CD4-positive, alpha-beta T cell treated with Interleukin-15 for 4 hours (primary cell): ENCODE measurements at regions not wholly inside any gene's neighbourhood (a gene's known extent, or its start where the extent isn't known, plus 50 kb on each side); places are given as distances from the start of the nearest gene placed in this dataset.

Source experiments
- DNase-seq: peaks from one replicate; pipeline ENCODE4 v3.0.0-alpha.2; 2020; ENCODE audit warnings: low spot score

- DNase-seq = no peak
Observed at GRCh38 chr14:87233806-87234384, 759.1 kb downstream of the GALC start.

GRCh38 chr14:87233266-87233665 is 759.7 kb downstream of the GALC start:
- no peak for DNase-seq

GRCh38 chr14:87231336-87232026 is 761.5 kb downstream of the GALC start:
- no peak for DNase-seq

GRCh38 chr14:87230726-87231125 is 762.3 kb downstream of the GALC start:
- DNase-seq = no peak

GRCh38 chr14:87229131-87229530 is 763.9 kb downstream of the GALC start:
- no peak for DNase-seq

- no peak for DNase-seq
Observed at GRCh38 chr14:87217023-87217422, 776.0 kb downstream of the GALC start.

- DNase-seq = no peak
Observed at GRCh38 chr14:87214558-87214957, 778.4 kb downstream of the GALC start.

GRCh38 chr14:87207756-87208155 is 785.2 kb downstream of the GALC start:
- DNase-seq = no peak

GRCh38 chr14:87205811-87206210 is 787.2 kb downstream of the GALC start:
- no peak for DNase-seq

GRCh38 chr14:87203346-87203745 is 789.6 kb downstream of the GALC start:
- no peak for DNase-seq

GRCh38 chr14:87199381-87199780 is 793.6 kb downstream of the GALC start:
- no peak for DNase-seq

GRCh38 chr14:87196436-87196835 is 796.5 kb downstream of the GALC start:
- DNase-seq = no peak

GRCh38 chr14:87187786-87188185 is 805.2 kb downstream of the GALC start:
- DNase-seq = no peak

GRCh38 chr14:87186737-87187136 is 806.2 kb downstream of the GALC start:
- DNase-seq = no peak

GRCh38 chr14:87185961-87186560 is 806.9 kb downstream of the GALC start:
- no peak for DNase-seq

GRCh38 chr14:87184180-87184579 is 808.8 kb downstream of the GALC start:
- DNase-seq = no peak

GRCh38 chr14:87181288-87181687 is 811.7 kb downstream of the GALC start:
- DNase-seq = no peak

- no peak for DNase-seq
Observed at GRCh38 chr14:87179936-87180335, 813.0 kb downstream of the GALC start.

- DNase-seq = no peak
Observed at GRCh38 chr14:87178277-87178676, 814.7 kb downstream of the GALC start.

- DNase-seq = no peak
Observed at GRCh38 chr14:87175175-87175574, 817.8 kb downstream of the GALC start.

GRCh38 chr14:87171141-87171540 is 821.8 kb downstream of the GALC start:
- no peak for DNase-seq

GRCh38 chr14:87170179-87170578 is 822.8 kb downstream of the GALC start:
- DNase-seq = no peak

GRCh38 chr14:87169362-87169761 is 823.6 kb downstream of the GALC start:
- no peak for DNase-seq

- no peak for DNase-seq
Observed at GRCh38 chr14:87161502-87161901, 831.5 kb downstream of the GALC start.
